Ovary (tissue), 3 donors: ENCODE measurements at regions not wholly inside any gene's neighbourhood (a gene's known extent, or its start where the extent isn't known, plus 50 kb on each side); places are given as distances from the start of the nearest gene placed in this dataset.

Experiments
- CTCF ChIP-seq, 3 donors: fragments of 450-650 bp in 2 of 3; fragments of 200-600 bp in 1 of 3; IDR thresholded peaks; one replicate each; pipeline versions ENCODE4 v1.5.1 to v1.8.0; 2016 to 2022; ENCODE audit warnings: antibody characterized with exemption in 3 of 3, mild to moderate bottlenecking in 1 of 3
- EP300 ChIP-seq: sonication (generic); formaldehyde crosslinking; IDR thresholded peaks from one replicate; pipeline ENCODE4 v1.6.1; 2017; ENCODE audit warnings: antibody characterized with exemption
- POLR2A ChIP-seq: fragments of 450-650 bp; IDR thresholded peaks from one replicate; pipeline ENCODE4 v1.6.1; 2017; ENCODE audit warnings: antibody characterized with exemption, mild to moderate bottlenecking, moderate library complexity
- donor health status: DM: no; HTN: no; CAD: no.

DNA sequence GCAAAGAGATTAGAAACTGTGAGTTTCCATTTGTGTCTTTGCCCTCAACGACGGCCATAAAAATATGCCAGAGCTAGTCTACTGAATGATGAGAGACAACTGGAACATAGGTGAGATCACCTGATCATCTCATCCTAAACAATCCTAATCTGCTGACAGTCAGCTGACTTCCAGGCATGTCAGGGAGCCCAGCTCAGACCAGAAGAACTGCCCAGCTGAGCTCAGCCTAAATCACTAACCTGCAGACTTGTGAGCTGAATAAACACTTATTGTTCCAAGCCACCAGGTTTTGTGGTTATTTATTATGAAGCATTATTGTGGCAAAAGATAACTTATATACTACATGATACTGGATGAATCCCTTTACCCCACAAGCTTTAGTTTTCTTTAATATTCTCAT, 118.9 kb upstream of the PLEKHG7 start:
- no peak for TF ChIP-seq CTCF (IDR thresholded peaks at IDR 0.05)
- no peak for TF ChIP-seq POLR2A
- TF ChIP-seq EP300, result no peak
